Breast epithelium (tissue), 4 donors: ENCODE measurements at regions not wholly inside any gene's neighbourhood (a gene's known extent, or its start where the extent isn't known, plus 50 kb on each side); places are given as distances from the start of the nearest gene placed in this dataset.
"Not testable (repeated sequence)": the region's sequence is repeated elsewhere in the genome, so short reads cannot be mapped to it uniquely, and the experiment has no call there.

ENCODE experiments used
- DNase-seq, 2 donors: peaks; one replicate each; pipeline ENCODE4 v3.0.0-alpha.2; 2019; ENCODE audit warnings: low spot score in 2 of 2
- H3K27ac ChIP-seq, 2 donors: fragments of 200-600 bp; sonication (generic) in 1 of 2; one replicate each; pipeline ENCODE4 v1.5.1; 2016 to 2019; ENCODE audit warnings: mild to moderate bottlenecking in 1 of 2
- H3K27me3 ChIP-seq, 2 donors: fragments of 200-600 bp; sonication (generic) in 1 of 2; one replicate each; pipeline versions ENCODE4 v1.5.1 to v1.6.0; 2017 to 2019; ENCODE audit warnings: control low read depth in 1 of 2, mild to moderate bottlenecking in 1 of 2
- H3K36me3 ChIP-seq: fragments of 200-600 bp; one replicate; pipeline ENCODE4 v1.5.1; 2019
- H3K4me1 ChIP-seq, 2 donors: fragments of 200-600 bp; sonication (generic); one replicate each; pipeline ENCODE4 v1.5.1; 2016 to 2019; ENCODE audit warnings: control low read depth in 1 of 2
- H3K4me3 ChIP-seq, 3 donors: fragments of 200-600 bp; sonication (generic); 1 replicate in 2 of 3; 2 replicates in 1 of 3; pipeline ENCODE4 v1.5.1; 2016 to 2019; ENCODE audit warnings: mild to moderate bottlenecking in 3 of 3, moderate library complexity in 2 of 3
- H3K9me3 ChIP-seq, 2 donors: fragments of 200-600 bp; sonication (generic) in 1 of 2; one replicate each; pipeline ENCODE4 v1.5.1; 2016 to 2019; ENCODE audit warnings: control low read depth in 1 of 2
- POLR2A ChIP-seq: fragments of 450-650 bp; IDR thresholded peaks from one replicate; pipeline ENCODE4 v1.6.1; 2016; ENCODE audit warnings: antibody characterized with exemption, mild to moderate bottlenecking, moderate library complexity
- POLR2AphosphoS5 ChIP-seq, 3 donors: sonication (generic); formaldehyde crosslinking; IDR thresholded peaks; one replicate each; pipeline ENCODE4 v1.6.1; 2017; ENCODE audit warnings: antibody characterized with exemption in 3 of 3
- intact Hi-C: fragments of 100-400 bp; cut with DNase I; formaldehyde crosslinking; loops from one replicate; pipeline ENCODE4 v1.15.1; 2023; ENCODE audit warnings: low total_unique reads
- TF ChIP-seq, protein P1 (sequence below), 3 donors: fragments of 450-650 bp; IDR thresholded peaks; one replicate each; pipeline ENCODE4 v1.5.1; 2016 to 2017; ENCODE audit warnings: antibody characterized with exemption in 3 of 3, mild to moderate bottlenecking in 3 of 3, moderate library complexity in 3 of 3

DNA sequence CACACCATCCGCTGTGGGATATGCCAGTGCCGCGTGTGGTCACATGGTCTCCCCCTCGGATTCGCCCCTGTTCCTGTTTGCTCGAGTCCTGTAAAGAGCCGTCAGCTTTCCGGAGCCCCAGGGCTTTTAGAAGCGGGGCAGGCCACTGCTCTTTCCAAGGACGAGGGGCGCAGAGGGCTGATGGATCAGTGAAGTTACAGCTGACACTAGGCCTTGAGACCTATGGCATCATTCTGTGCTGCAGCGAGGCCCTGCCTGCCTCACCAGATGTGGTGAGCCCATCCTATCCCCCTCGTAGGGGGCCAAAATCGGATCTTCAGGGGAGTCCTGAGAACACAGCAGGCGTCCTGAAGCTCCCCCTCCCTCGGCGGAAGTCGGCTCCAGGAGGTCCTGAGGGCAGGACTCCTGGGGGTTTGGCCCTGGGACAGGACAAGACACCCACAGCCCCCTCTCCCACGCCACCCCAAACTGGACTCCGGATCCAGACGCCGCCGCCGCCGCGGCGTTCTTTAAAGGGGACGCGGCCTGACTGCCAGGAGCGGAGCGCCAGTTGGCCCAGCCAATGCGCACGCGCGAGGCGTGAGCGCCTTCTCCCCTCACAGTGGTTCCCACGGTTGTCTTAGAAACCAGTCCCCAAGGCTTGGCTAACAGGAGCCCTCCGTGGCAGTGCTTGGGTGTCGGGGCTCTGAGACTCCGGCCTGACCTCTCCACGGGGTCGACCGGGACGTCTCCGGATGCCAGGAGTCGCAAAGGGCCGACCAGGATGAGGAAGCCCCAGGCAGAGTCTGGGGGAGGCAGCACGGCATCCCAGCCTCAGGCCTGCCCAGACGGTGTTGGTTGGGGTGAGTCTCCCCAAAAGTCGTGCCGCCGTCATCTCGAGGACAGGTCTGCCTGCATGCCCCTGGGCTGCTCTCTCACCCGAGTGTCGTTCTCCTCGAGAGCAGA is 371.7 kb downstream of the ZNF716 start:
- intact Hi-C loops, result no loop called here
- TF ChIP-seq, protein P1, sequence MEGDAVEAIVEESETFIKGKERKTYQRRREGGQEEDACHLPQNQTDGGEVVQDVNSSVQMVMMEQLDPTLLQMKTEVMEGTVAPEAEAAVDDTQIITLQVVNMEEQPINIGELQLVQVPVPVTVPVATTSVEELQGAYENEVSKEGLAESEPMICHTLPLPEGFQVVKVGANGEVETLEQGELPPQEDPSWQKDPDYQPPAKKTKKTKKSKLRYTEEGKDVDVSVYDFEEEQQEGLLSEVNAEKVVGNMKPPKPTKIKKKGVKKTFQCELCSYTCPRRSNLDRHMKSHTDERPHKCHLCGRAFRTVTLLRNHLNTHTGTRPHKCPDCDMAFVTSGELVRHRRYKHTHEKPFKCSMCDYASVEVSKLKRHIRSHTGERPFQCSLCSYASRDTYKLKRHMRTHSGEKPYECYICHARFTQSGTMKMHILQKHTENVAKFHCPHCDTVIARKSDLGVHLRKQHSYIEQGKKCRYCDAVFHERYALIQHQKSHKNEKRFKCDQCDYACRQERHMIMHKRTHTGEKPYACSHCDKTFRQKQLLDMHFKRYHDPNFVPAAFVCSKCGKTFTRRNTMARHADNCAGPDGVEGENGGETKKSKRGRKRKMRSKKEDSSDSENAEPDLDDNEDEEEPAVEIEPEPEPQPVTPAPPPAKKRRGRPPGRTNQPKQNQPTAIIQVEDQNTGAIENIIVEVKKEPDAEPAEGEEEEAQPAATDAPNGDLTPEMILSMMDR (IDR thresholded peaks at IDR 0.05), result no peak
- no peak for TF ChIP-seq POLR2A
- no peak for TF ChIP-seq POLR2AphosphoS5 (IDR thresholded peaks at IDR 0.05)
- DNase-seq, result no peak
- Histone ChIP-seq H3K27me3 (no peaks in the 10 kb centered on the region), H3K36me3 (no peaks in the 10 kb centered on the region), H3K4me1 (no peaks in the 10 kb centered on the region), H3K9me3 (peaks cover 15 to 26% of the 10 kb centered on the region in 2 donors), H3K4me3 (no peak overlapping the region), H3K27ac (no peak overlapping the region)

DNA sequence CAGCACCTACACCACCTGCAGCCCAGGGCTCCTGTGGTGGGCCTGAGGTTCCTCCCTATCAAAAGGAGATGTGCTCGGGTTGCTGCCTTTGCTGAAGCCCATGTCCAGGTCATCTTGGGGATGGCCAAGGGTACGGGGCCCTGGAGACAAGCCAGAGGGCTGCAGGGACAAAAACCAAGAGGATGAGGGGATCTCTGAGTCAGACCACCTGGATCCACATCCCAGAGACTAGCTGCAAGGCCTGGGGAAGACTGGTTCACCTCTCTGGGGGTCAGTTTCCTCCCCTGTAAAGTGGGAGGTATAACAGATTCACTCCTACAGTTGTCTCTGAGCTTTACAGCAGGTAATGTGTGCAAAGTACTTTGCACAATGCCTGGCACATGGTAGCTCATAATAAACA is 376.6 kb downstream of the ZNF716 start:
- H3K4me3 ChIP-seq, H3K4me1 ChIP-seq, DNase-seq, H3K27ac ChIP-seq, H3K27me3 ChIP-seq, H3K36me3 ChIP-seq, intact Hi-C loops: not testable (repeated sequence)
- H3K9me3 ChIP-seq, result peaks cover 4 to 13% of the 10 kb centered on the region in 2 donors

DNA sequence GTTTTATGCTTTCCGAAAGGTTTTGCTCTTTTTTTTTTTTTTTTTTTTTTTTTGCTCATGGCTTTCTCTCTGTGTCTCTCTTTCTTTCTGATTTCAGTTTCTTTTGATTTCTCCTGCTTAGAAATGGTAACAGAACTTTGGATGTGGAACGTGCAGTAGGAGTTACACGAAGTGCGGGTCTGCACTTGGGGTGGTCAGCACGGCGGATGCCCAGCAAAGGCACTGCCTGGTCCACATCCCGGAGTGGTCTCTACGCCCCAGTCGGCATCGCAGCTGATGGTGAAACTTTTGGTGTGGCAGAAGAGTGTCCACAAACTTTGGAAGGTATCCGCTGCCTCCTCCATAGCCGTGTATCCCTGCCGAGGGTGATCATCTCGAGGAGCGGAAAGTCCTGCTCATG is 385.2 kb downstream of the ZNF716 start:
- H3K9me3 ChIP-seq, H3K4me1 ChIP-seq, DNase-seq, H3K4me3 ChIP-seq, H3K27ac ChIP-seq, intact Hi-C loops, H3K36me3 ChIP-seq, H3K27me3 ChIP-seq: not testable (repeated sequence)

DNA sequence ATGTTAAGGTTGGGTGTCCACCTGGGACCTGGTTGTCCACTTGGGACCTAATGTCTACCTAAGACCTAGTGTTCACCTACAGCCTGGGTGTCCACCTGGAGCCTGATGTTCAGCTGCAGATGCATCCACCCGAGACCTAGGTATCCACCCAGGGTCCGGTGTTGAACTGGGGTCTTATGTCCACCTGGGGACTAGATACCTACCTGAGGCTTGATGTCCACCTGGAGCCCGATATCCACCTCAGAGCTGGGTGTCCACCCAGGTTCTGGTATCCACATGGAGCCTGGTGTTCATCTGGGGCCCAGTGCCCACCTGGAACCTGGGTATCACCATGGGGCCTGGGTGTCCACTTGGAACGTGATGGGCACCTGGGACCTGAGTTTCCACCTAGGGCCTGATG is 389.2 kb downstream of the ZNF716 start:
- H3K4me3 ChIP-seq, H3K27ac ChIP-seq, H3K4me1 ChIP-seq, intact Hi-C loops, DNase-seq, H3K27me3 ChIP-seq, H3K36me3 ChIP-seq, H3K9me3 ChIP-seq: not testable (repeated sequence)

DNA sequence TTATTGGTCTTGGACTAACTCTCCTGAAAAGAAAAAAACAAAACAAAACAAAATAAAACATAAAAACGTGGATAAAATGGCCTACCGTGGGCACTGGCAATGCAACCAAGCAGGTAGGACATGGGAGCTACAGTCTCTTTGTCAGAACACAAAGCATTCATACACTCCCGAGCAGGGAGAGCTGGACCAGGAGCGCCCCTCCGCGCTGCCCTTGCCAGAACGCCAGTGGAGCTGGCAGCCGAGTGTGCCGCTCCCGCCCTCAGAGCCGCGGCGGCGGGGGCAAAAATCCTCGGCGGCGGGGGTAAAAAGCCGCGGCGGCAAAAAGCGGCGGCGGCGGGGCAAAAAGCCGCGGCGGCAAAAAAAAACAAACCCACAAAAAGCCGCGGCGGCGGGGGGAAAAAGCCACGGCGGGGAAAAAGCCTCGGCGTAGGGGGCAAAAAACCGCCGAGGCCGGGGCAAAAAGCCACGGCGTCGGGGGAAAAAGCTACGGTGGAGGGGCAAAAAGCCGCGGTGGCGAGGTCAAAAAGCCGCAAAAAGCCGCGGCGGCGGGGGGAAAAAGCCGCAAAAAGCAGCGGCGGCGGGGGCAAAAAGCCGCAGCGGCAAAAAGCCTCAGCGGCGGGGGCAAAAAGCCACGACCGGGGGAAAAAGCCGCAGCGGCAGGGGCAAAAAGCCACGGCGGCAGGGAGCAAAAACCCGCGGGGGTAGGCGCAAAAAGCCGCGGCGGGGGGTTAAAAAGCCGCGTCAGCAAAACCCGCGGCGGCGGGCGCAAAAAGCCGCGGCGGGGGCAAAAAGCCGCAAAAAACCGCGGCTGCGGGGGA is 418.1 kb downstream of the ZNF716 start:
- DNase-seq, result peak in 1 of 2 donors; percentile 51
- Histone ChIP-seq H3K36me3 (no peaks in the 10 kb centered on the region), H3K4me3 (peak overlapping the region; percentile 39 to 47 (median 40)), H3K9me3 (peaks cover 3 to 14% of the 10 kb centered on the region in 2 donors), H3K4me1 (no peaks in the 10 kb centered on the region), H3K27me3 (peaks cover 2 to 6% of the 10 kb centered on the region in 2 donors), H3K27ac (no peak overlapping the region)
- no peak for TF ChIP-seq POLR2AphosphoS5 (IDR thresholded peaks at IDR 0.05)
- TF ChIP-seq, protein P1 (IDR thresholded peaks at IDR 0.05), result no peak
- no peak for TF ChIP-seq POLR2A
- intact Hi-C loops, result no loop called here

DNA sequence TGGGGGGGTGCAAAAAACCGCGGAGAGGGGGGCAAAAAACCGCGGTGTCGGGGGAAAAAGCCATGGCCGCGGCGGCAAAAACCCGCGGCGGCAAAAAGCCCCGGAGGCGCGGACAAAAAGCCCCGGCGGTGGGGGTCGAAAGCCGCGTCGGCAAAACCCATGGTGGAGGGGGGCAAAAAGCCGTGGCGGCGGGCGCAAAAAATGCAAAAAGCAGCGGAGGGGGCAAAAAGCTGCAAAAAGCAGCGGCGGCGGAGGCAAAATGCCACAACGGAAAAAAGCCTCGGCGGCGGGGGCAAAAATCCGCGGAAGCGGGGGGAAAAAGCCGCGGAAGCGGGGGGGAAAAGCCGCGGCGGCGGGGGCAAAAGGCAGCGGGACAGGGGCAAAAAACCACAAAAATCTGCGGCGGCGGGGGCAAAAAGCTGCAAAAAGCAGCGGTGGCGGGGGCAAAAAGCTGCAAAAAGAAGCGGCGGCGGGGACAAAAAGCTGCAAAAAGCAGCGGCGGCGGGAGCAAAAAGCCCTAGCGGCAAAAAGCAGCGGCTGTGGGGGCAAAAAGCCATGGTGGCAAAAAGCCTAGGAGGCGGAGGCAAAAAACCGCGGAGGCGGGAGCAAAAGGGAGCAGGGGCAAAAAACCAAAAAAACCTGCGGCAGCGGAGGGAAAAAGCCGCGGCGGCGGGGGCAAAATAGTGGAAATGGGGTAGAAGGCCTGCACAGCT is 418.9 kb downstream of the ZNF716 start:
- H3K4me1 ChIP-seq, result no peaks in the 10 kb centered on the region
- peak in 1 of 2 donors; percentile 46 for DNase-seq
- H3K36me3 ChIP-seq, result no peaks in the 10 kb centered on the region
- peaks cover 3 to 14% of the 10 kb centered on the region in 2 donors for H3K9me3 ChIP-seq
- intact Hi-C loops, result no loop called here
- H3K27ac ChIP-seq, result no peak overlapping the region
- peaks cover 2 to 6% of the 10 kb centered on the region in 2 donors for H3K27me3 ChIP-seq
- TF ChIP-seq POLR2A, result no peak
- H3K4me3 ChIP-seq, result peak overlapping the region; percentile 39 to 47 (median 40)
